Mucosa of gallbladder (tissue), 1 donor: ENCODE measurements at regions not wholly inside any gene's neighbourhood (a gene's known extent, or its start where the extent isn't known, plus 50 kb on each side); places are given as distances from the start of the nearest gene placed in this dataset.
"Not testable (repeated sequence)": the region's sequence is repeated elsewhere in the genome, so short reads cannot be mapped to it uniquely, and the experiment has no call there.

Source experiments
- DNase-seq: peaks from one replicate; pipeline ENCODE4 v3.0.0-alpha.2; 2020; ENCODE audit warnings: low spot score
- donor health status: DM: no; HTN: no; CAD: no.

DNA sequence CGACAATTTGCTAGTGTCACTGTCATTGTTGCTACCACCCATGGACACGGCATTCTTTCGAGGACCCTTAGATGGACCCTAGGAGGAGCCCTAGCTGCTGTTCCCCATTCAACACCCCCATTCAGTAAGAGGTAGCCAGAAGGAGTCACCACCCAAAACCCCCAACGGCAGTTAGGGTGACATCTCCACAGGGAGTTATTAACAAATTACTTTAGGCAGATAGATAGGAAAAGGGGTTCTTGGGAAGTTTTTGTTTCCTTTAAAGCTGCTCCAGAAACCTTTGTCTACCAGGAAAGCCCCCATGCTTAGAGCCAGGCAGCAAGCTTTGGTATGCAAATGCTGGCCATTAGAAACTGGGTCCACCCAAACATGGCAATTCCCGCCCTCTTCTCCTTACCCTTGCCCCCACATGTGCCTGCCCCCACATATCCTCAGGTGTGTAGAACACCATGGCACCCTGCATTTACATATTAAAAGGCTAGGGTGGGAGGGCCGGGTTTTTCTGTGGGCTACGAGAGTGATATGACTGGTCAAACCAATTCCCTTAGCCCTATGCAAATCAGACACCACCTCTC, 190.9 kb downstream of the SLITRK6 start:
- DNase-seq, result no peak

DNA sequence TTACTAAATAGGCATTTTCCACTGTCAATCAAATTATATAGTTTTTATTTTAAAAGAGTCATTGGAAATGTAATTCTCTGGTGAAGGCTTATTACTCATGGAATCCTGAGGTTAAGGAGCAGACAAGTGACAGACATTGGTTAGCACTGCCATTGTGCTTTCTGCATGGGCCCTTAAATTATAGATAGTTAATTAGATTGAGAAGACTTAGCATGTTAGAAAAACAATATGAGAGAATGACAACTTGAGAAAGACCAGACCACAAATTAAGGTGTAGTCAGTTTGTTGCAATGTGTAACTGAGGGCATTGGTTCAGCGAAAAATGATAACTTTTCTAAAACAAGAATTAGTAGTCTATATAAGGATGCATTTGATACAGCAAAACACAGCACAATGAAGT, 195.5 kb downstream of the SLITRK6 start:
- DNase-seq, result no peak

- no peak for DNase-seq
Observed at GRCh38 chr13:85601526-85601925, 197.7 kb downstream of the SLITRK6 start.

DNA sequence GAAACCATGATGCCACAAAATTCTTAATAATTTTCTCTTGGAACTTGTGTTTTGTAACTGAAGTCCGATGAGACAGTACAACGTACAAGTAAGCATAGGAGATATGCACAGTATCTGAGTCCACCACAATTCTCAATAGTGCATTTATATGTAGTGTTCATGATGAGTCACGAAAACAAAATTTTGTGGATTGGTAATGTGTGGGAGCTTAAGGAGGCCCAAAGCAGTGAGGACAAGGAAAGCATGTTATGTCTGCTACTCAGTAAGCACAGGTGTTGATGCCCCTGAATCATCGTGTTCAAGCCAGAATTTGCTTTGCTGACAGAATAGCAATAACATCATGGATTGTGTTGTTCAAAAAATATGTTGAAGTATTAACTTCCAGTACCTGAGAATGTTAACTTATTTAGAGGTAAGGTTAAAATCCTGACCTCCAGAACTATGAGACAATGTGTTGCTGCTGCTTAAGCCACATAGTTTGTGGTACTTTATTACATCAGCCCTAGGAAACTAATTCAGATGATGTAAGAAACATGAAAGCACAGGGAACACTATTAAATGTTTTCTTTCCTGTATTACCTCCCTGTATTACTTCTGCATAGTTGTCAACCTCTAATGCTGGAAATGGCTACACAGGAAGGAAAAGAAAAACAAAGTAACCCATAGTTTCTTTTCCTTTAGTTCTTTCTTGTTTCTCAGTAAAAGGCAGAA, 201.3 kb downstream of the SLITRK6 start:
- no peak for DNase-seq

DNA sequence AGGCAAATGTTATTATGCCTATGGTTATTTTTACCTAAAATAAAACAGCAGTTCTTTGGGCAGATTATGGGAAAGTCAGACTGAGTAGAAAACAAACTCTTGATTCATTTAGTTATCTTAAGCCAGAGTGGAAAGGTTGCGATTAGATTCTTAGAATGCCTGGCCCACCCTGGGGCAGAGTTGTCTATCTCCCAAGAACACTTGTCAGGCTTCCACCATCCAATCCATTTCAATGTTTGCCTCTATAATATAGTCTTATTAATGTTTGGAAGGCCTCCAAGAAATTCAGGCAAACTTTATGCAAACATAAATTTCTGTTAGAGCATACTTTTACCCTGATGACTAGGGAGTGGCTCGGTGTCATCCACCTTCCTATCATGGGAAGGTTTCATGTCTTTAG, 207.0 kb downstream of the SLITRK6 start:
- no peak for DNase-seq

DNA sequence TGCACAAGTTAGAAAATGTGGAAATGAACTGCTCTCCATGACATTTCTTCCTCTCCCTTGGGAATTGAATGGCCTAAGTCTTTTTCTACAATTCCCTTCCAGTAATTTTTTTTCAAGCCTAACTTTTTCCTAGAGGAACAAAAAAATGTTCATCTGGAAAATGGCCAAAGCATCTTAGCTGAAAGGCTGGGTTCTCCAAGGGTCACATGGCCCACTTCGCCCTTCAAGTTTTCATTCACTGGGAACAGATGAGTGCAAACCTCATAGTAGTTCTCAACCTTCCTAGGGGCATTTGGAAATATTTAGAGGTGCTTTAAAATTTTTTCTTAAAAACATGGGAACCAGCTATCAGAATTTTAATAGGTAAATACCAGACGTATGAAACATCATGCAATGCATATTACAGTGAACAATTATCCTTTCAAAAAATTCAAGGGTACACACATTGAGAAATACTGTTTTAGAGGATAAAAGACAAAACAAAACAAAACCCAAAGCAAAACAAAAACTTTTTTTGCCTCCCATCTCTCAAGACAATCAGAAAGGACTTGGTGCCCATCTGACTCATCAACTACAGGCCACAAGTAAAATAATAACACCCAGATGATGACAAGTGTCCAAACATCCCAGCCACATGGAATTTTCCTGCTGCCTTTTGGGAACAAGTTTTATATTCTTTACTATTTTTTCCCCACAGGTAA, 208.8 kb downstream of the SLITRK6 start:
- no peak for DNase-seq

DNA sequence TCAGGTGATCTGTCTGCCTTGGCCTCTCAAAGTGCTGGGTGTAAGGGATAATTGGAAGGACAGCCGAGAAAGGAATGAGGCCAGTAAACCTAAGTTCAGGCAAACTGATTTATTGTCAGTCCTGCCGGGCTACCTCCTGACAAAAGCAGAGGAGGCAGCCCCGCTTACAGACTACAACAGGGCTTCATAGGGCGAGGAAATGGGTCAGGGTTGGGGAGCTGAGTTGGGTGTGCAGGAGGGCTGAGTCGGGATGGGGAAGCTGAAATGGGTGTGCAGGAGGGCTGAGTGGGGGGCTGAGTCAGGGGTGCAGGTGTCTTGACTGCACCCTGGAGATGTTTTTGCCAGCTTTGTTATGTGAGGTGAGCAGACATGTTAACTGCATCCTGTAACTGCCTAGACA, 210.2 kb downstream of the SLITRK6 start:
- no peak for DNase-seq

DNA sequence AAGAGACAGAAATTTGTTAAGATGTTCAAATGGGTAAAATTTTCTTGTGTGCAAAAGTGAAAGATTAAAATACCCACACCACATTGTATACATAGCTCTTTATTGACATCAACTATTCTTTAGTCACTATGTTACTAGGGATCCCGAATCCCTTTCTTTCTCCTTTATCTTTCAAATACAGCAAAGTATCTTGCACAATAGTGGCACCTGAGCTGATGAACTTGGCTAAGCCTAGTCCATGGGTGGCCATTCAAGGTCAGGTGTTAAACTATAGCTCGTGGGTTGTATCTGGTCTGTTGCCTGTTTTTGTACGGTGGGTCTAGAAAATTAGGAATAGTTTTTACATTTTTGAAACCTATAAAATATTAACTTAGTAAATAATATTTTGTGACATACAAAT, 210.9 kb downstream of the SLITRK6 start:
- DNase-seq, result no peak

DNA sequence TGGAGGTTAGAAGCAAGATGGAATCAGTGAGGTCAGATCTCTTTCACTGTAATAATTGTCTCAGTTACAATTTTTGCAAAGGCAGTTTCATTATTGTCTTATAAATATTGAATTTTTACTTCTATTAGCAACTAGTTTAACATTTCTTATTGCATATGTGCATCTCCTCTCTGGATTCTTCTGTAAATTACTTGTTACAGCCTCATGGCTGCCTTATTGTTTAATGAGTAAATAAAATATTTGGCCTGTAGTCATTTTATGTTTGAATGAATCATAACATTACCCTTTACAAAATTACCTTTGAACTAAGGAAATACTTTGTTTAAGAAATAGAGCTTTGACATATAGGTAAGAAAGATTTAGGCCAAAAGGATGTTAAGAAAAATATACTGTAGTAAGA, 212.4 kb downstream of the SLITRK6 start:
- DNase-seq, result no peak

DNA sequence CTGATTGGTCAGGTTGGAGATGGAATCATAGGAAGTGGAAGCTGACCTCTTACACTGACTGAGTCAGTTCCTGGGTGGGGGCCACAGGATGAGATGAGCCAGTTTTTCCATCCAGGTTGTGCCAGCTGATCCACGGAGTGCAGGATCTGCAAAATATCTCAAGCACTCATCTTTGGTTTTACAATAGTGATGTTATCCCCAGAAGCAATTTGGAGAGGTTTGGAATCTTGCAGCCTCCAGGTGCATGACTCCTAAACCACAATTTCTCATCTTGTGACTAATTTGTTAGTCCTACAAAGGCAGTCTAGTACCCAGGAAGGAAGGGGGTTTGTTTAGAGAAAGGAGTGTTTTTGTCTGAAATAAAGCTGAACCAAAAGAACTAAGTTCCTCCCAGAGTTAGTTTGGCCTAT, 212.8 kb downstream of the SLITRK6 start:
- no peak for DNase-seq

DNA sequence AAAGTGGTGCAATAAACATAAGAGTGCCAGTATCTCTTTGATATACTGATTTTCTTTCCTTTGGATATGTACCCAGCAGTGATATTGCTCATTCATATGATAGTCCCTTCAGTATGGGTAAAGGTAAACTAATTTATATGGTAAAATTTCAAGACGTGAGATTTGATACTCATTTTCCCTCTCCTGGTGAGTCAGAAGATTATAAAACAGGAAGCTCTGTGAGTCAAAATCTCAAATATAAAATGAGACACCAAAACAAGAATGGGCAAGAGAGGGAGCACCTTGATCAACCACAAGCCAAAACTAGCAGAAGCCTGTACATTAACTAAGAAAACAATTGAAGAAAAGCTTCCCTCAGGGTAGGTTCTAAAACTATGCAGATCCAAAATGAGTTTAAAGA, 216.3 kb downstream of the SLITRK6 start:
- no peak for DNase-seq

DNA sequence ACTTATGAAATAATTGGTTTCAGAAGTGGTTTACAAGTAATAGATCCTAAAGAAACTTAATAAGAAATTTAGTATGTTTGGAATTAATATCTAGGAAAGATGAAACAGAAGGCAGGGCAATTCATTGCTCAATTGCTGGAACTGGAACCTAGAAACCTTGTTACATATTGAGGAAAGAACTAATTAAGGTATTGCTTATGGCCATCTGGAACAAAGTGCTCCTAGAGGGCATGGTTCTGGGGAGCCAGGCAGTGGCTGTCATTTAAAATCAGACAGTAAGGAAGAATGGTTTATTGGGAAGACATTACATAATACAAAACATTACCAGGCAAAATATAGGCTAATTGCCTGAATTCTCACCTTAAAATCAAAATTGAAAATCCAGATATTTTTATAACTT, 224.1 kb downstream of the SLITRK6 start:
- DNase-seq, result no peak

DNA sequence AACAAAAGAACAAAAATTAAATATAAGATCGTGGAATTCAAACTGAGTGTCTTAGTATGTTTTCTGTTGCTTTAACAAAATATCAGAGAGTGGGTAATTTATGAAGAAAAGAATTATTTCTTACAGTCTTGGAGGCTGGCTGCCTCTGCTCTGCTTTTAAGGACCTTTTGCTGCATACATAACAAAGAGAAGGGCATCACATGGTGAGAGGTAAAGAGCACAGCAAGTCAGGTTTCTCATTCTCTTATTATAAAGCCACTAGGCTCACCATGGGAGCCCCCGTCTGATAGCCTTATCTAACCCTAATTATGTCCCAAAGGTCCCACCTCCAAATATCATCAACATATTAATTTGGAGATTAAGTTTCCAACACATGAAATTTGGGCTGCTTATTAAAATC, 231.3 kb downstream of the SLITRK6 start:
- DNase-seq, result no peak

DNA sequence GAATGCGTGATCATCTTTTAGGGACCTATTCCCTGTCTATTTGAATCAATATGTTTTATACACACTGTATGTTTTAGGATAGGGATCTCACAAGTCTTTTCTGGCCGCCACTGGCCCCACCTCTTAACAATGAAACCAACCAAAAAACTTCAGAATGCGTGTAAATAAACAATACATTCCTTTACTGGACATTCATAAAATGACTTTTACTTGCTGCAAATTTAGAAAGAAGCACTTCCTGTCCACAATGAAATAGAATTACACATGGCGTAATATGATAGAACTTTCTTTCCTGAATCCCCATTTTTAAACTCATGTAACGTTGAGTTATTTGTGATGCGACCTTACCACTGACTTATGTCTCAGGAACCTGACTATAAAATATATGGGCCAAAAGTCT, 233.6 kb downstream of the SLITRK6 start:
- no peak for DNase-seq

GRCh38 chr13:85564598-85564997, 234.6 kb downstream of the SLITRK6 start:
- no peak for DNase-seq

DNA sequence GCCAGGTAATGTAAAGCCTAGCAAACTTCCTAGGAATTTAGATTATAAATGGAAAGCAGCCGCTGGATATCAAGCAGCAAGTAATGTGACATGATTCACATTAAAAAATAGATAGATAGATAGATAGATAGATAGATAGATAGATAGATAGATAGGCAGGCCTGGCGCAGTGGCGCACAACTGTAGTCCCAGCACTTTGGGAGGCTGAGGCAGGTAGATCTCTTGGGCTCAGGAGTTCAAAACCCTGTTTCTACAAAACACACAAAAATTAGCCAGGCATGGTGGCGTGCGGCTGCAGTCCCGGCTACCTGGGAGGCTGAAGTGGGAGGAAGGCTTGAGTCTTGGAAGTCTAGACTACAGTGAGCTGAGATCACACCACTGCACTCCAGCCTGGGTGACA, 236.9 kb downstream of the SLITRK6 start:
- no peak for DNase-seq

DNA sequence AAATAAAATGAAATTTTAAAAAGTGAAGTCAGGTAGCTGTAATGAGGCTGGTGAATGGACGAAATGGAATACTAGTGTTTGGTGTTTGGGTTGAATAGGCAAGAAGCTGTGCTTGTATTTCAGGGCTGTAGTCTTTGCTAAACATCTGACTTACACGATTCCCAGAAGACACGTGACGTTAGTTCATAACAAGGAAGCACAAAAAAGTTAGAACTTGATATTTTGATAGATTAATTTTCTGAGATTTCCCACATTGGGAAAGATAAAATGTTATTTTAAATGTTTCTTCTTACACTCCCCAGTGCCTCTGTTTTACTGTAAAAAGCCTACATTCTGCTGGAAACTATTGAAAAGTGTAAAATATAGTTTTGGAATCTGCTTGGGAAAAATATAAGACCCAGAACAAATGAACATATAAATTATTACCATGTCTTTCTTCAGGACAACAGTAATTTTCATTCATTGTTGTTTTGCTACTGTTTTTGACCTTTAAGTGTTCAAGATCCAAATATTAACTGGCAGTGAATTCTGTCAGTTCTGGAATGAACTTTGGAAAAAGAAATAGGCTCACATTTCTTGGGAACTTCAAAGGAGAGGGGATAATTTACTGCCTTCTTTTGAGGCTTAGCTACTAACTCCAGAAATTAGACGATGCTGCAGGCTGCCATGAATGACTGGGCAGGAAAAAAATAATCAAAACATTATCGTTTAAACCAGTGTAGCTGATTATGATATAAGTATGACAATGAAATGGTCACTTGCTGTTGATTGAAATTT, 241.3 kb downstream of the SLITRK6 start:
- no peak for DNase-seq

DNA sequence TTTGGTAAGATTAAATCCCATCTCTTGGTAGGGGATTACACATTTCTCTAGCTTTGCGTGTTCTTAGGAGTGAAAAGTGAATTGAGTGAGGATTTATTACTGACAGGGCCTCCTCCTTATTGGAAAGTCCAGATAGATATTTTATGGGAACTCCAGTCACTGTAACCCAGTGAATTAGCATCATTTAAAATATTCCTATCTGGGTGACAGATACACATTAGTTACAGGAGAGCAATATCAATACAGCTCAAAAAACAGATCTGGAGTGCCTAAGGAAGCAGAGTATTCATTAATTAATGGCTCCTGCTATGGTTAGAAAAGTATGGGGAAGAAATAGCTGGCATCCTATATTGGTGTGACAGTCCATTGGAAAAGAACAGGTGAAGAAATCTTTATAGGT, 248.2 kb downstream of the SLITRK6 start:
- DNase-seq, result no peak

- no peak for DNase-seq
Observed at GRCh38 chr13:85549819-85550218, 249.4 kb downstream of the SLITRK6 start.

- DNase-seq, result not testable (repeated sequence)
Observed at GRCh38 chr13:85548845-85549244, 250.4 kb downstream of the SLITRK6 start.

DNA sequence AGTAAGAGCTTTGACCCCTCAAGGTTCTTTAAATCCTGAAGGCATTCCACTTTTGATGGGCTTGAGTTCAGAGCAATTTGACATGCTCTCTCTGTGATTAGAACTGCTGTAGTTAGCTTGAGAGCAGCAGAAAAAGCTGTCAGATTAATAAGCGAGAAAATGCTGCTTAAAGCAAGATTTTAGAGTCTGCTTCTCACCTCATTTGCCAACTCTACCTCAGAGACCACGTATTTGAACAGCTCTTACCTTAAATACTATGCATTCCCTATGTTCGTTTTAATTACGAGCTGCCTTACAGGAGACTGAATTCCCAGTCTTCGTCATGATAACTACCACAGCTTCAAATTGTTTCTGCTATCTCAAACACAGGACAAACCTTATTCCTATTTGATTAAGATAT, 253.4 kb downstream of the SLITRK6 start:
- no peak for DNase-seq

- no peak for DNase-seq
Observed at GRCh38 chr13:85544756-85545155, 254.5 kb downstream of the SLITRK6 start.

- DNase-seq, result no peak
Observed at GRCh38 chr13:85543144-85543543, 256.1 kb downstream of the SLITRK6 start.
